HepG2 (cell line): ENCODE measurements at regions not wholly inside any gene's neighbourhood (a gene's known extent, or its start where the extent isn't known, plus 50 kb on each side); places are given as distances from the start of the nearest gene placed in this dataset.
A peak's percentile ranks its signal among the peaks of the same experiment; 100 is the strongest.

ENCODE experiments used
- ATAC-seq: fragments of 200-7000 bp; cut with Tn5 transposase; 3 replicates; pipeline ENCODE4 v1.9.1; 2020; ENCODE audit warnings: mild to moderate bottlenecking, moderate library complexity
- BruUV-seq: library from RNA; stranded (reverse); fragments of 400-500 nt; replicated peaks from 2 replicates; lab custom pipeline; 2021; lab: Mats Ljungman, UMichigan
- CTCF ChIA-PET: fragments of 300-600 bp; formaldehyde crosslinking; extraction: SDS; loops from one replicate; lab custom pipeline; 2021; ENCODE audit warnings: low total read pairs, inconsistent platforms, low intra/inter-chr PET ratio; lab: Yijun Ruan, JAX
- POLR2A ChIA-PET: fragments of 350-600 bp; sonication (Branson Sonifier 250); formaldehyde crosslinking; loops from one replicate; lab custom pipeline; 2020; ENCODE audit warnings: antibody characterized with exemption, inconsistent platforms; lab: Yijun Ruan, JAX
- DNase-seq: peaks from one replicate; pipeline ENCODE4 v3.0.0-alpha.2; 2015; ENCODE audit warnings: low spot score
- FAIRE-seq: peaks from 3 replicates; lab custom pipeline; 2011; peaks lifted over from hg19 to GRCh38; lab: Jason Lieb, UNC
- H2AFZ ChIP-seq: one replicate; pipeline ENCODE4 v1.6.1; 2011; ENCODE audit warnings: low read length, inconsistent platforms
- H3K27ac ChIP-seq: fragments of 300-600 bp; 3 replicates; pipeline ENCODE4 v1.8.0; 2011; ENCODE audit warnings: mixed run types, mild to moderate bottlenecking, mixed read lengths, low read length, inconsistent platforms; ENCODE audit not compliant: insufficient read depth; ENCODE audit errors: extremely low read length
- H3K27me3 ChIP-seq, 2 experiments: fragments of 200-600 bp in 1 of 2; 2 replicates in 1 of 2; 3 replicates in 1 of 2; pipeline versions ENCODE4 v1.6.0 to v1.8.0; 2011; ENCODE audit warnings: low read length in 2 of 2, mild to moderate bottlenecking in 2 of 2, moderate library complexity in 2 of 2, inconsistent platforms in 1 of 2; ENCODE audit not compliant: insufficient read depth in 2 of 2, control insufficient read depth in 1 of 2
- H3K36me3 ChIP-seq, 2 experiments: fragments of 200-600 bp in 1 of 2; replicated peaks in 1 of 2; 2 replicates in 1 of 2; 3 replicates in 1 of 2; pipeline versions ENCODE4 v1.5.1 to v1.8.0; 2011; ENCODE audit warnings: low read length in 2 of 2, inconsistent platforms in 1 of 2; ENCODE audit not compliant: insufficient read depth in 2 of 2, control insufficient read depth in 1 of 2
- H3K4me1 ChIP-seq: 2 replicates; pipeline ENCODE4 v1.5.1; 2012; ENCODE audit warnings: low read length, inconsistent platforms; ENCODE audit not compliant: insufficient read depth
- H3K4me2 ChIP-seq: 2 replicates; pipeline ENCODE4 v1.6.0; 2011; ENCODE audit warnings: low read depth, low read length, inconsistent platforms
- H3K4me3 ChIP-seq, 3 experiments: fragments of 200-600 bp in 1 of 3; sonication (generic), shearing (Covaris generic) in 1 of 3; replicated peaks in 1 of 3; 2 replicates each; pipeline ENCODE4 v1.5.1; 2011 to 2016; ENCODE audit warnings: low read length in 3 of 3, inconsistent platforms in 2 of 3, low read depth in 2 of 3, mild to moderate bottlenecking in 2 of 3, control low read depth in 1 of 3, mixed read lengths in 1 of 3; ENCODE audit not compliant: insufficient read depth in 1 of 3
- H3K79me2 ChIP-seq: one replicate; pipeline ENCODE4 v1.6.1; 2011; ENCODE audit warnings: low read length, inconsistent platforms; ENCODE audit not compliant: insufficient read depth
- H3K9ac ChIP-seq: 2 replicates; pipeline ENCODE4 v1.6.0; 2011; ENCODE audit warnings: mild to moderate bottlenecking, low read depth, low read length, inconsistent platforms; ENCODE audit not compliant: insufficient read depth
- H3K9me3 ChIP-seq: 2 replicates; pipeline ENCODE4 v1.5.1; 2012; ENCODE audit warnings: mild to moderate bottlenecking, low read length
- H4K20me1 ChIP-seq: 2 replicates; pipeline ENCODE4 v1.6.0; 2011; ENCODE audit warnings: inconsistent platforms, mild to moderate bottlenecking, low read length, moderate library complexity; ENCODE audit not compliant: insufficient read depth
- ATM ChIP-seq: fragments of 450-650 bp; IDR thresholded peaks from 2 replicates; pipeline ENCODE4 v1.7.1; 2017; ENCODE audit warnings: mild to moderate bottlenecking, borderline replicate concordance
- CHCHD3 ChIP-seq: sonication (generic); formaldehyde crosslinking; IDR thresholded peaks from 2 replicates; pipeline ENCODE4 v1.8.0; 2022; ENCODE audit warnings: mild to moderate bottlenecking, missing genetic modification reagents, moderate library complexity
- KLF12 ChIP-seq: sonication (generic); formaldehyde crosslinking; IDR thresholded peaks from 2 replicates; pipeline ENCODE4 v1.4.0; 2020; ENCODE audit warnings: missing genetic modification reagents, borderline replicate concordance
- NFAT5 ChIP-seq: sonication (generic); formaldehyde crosslinking; IDR thresholded peaks from 2 replicates; pipeline ENCODE4 v1.4.0; 2020; ENCODE audit warnings: missing genetic modification reagents
- NPAS2 ChIP-seq: sonication (generic); formaldehyde crosslinking; IDR thresholded peaks from 2 replicates; pipeline ENCODE4 v1.8.0; 2022; ENCODE audit warnings: mild to moderate bottlenecking, missing genetic modification reagents, borderline replicate concordance
- PAF1 ChIP-seq: IDR thresholded peaks from 2 replicates; pipeline ENCODE4 v1.6.1; 2016; ENCODE audit warnings: missing genetic modification reagents, missing compliant biosample characterization
- PHF21A ChIP-seq: sonication (generic); formaldehyde crosslinking; IDR thresholded peaks from 2 replicates; pipeline ENCODE4 v1.5.0; 2020; ENCODE audit warnings: mild to moderate bottlenecking, missing genetic modification reagents
- SRSF4 ChIP-seq: fragments of 200-400 bp; formaldehyde crosslinking; IDR thresholded peaks from one replicate; pipeline ENCODE4 v1.6.1; 2018; ENCODE audit warnings: mild to moderate bottlenecking, low read depth, low read length, moderate library complexity; ENCODE audit not compliant: poor library complexity, severe bottlenecking
- TMF1 ChIP-seq: sonication (generic); formaldehyde crosslinking; IDR thresholded peaks from 2 replicates; pipeline ENCODE4 v1.8.1; 2022; ENCODE audit warnings: low read depth, missing genetic modification reagents
- ZNF446 ChIP-seq: sonication (generic); formaldehyde crosslinking; IDR thresholded peaks from 2 replicates; pipeline ENCODE4 v1.5.0; 2020; ENCODE audit warnings: mild to moderate bottlenecking, missing genetic modification reagents
- ZNF598 ChIP-seq: sonication (generic); formaldehyde crosslinking; IDR thresholded peaks from 2 replicates; pipeline ENCODE4 v1.5.1; 2020; ENCODE audit warnings: mild to moderate bottlenecking, missing genetic modification reagents, borderline replicate concordance
- ZNF672 ChIP-seq: sonication (generic); formaldehyde crosslinking; IDR thresholded peaks from 2 replicates; pipeline ENCODE4 v1.8.1; 2022; ENCODE audit warnings: missing genetic modification reagents
- ZNF839 ChIP-seq: sonication (generic); formaldehyde crosslinking; IDR thresholded peaks from 2 replicates; pipeline ENCODE4 v1.4.0; 2020; ENCODE audit warnings: missing genetic modification reagents, mild to moderate bottlenecking, borderline replicate concordance
- WGBS: methylation state at CpG from one replicate; pipeline ENCODE4 v1.1.6; 2017; ENCODE audit warnings: low lambda C conversion rate; 5-methylcytosine and 5-hydroxymethylcytosine counted together
- in situ Hi-C: cut with HindIII; loops from 2 replicates; pipeline ENCODE4 v1.10.0; 2017; ENCODE audit warnings: low pct_unique_long_range_greater_than_20kb; ENCODE audit not compliant: extremely low pct_ligation_motif_present
- intact Hi-C: fragments of 100-400 bp; cut with micrococcal nuclease; formaldehyde crosslinking; loops from one replicate; pipeline ENCODE4 v1.10.0; 2022; ENCODE audit not compliant: unreplicated experiment

DNA sequence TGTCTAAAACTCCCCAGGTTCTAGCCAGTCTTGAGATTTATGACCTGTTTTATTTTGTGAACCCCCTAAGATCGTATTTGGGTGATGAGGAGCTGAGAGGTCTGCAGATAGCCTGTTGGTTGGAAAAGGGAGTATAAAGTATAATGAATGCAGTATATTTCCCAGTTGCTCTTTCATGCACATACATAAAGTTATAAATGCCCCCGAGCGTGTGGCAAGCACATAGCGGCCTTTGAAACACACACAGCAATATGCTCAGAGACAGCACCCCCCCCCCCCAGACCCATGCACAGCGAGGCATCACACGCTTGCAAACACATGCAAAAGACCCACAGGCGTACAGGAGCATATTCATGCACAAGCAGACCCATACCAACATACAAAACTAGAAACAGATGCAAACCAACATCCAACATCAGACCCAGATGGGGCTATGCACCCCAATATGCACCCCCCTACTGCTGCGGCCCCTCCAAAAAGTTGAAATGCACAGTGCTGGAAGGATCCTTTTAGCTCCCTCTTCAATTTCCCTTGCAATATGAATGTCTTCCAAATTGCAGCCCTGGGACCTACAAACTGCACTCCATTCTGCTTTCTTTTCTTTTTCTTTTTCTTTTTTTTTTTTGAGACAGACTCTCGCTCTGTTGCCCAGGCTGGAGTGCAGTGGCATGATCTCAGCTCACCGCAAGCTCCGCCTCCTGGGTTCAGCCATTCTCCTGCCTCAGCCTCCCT is 82.2 kb upstream of the TBX3 start:
- no peak for FAIRE-seq
- Histone ChIP-seq H4K20me1 (no peaks in the 10 kb centered on the region), H3K79me2 (no peaks in the 10 kb centered on the region), H3K9me3 (no peaks in the 10 kb centered on the region), H3K9ac (no peak overlapping the region), H3K27ac (no peak overlapping the region), H3K27me3 (no peaks in the 10 kb centered on the region), H3K4me3 (no peak overlapping the region), H3K4me2 (no peak overlapping the region), H3K4me1 (peaks cover 35% of the 10 kb centered on the region), H2AFZ (no peak overlapping the region), H3K36me3 (no peaks in the 10 kb centered on the region)
- ChIA-PET CTCF (no interaction called here), POLR2A (no interaction called here)
- intact Hi-C loops, result no loop called here
- in situ Hi-C loops, result no loop called here
- DNase-seq, result no peak
- no peak for TF ChIP-seq ATM
- TF ChIP-seq SRSF4, result no peak
- no peak for TF ChIP-seq KLF12 (CRISPR knock-in tag)
- TF ChIP-seq ZNF672, result no peak
- TF ChIP-seq NPAS2 (CRISPR knock-in tag), result no peak
- TF ChIP-seq ZNF598 (CRISPR knock-in tag), result no peak
- TF ChIP-seq ZNF446 (CRISPR knock-in tag), result no peak
- TF ChIP-seq CHCHD3 (CRISPR knock-in tag), result no peak
- TF ChIP-seq TMF1, result no peak
- BruUV-seq, result no TSS peak
- WGBS, result 85% methylated on average over 8 of the region's 11 CpGs
- no peak for ATAC-seq

- ChIA-PET CTCF (no interaction called here), POLR2A (interaction anchor here (1.1 to 1.2 kb wide), 2 partner anchors 26 to 80 kb away, joined by 3 read pairs; partner anchors contain the start of gene TBX3)
- H3K27ac ChIP-seq, result no peak overlapping the region
- no peaks in the 10 kb centered on the region for H3K9me3 ChIP-seq
- peak overlapping the region; percentile 37 for H2AFZ ChIP-seq
- WGBS, result 57% methylated on average over 6 of the region's 6 CpGs
- no peaks in the 10 kb centered on the region for H4K20me1 ChIP-seq
- H3K4me1 ChIP-seq, result peaks cover 22% of the 10 kb centered on the region
- H3K36me3 ChIP-seq, result no peaks in the 10 kb centered on the region
- ATAC-seq, result no peak
- H3K9ac ChIP-seq, result no peak overlapping the region
- H3K79me2 ChIP-seq, result no peaks in the 10 kb centered on the region
- DNase-seq, result peak; percentile 49
- H3K4me2 ChIP-seq, result no peak overlapping the region
- intact Hi-C loops, result no loop called here
- BruUV-seq, result no TSS peak
- H3K4me3 ChIP-seq, result no peak overlapping the region
- in situ Hi-C loops, result no loop called here
- H3K27me3 ChIP-seq, result no peaks in the 10 kb centered on the region
- FAIRE-seq, result no peak
- TF ChIP-seq PHF21A (no peak), ZNF839 (CRISPR knock-in tag) (no peak), PAF1 (CRISPR knock-in tag) (no peak), NFAT5 (CRISPR knock-in tag) (no peak)
Observed at GRCh38 chr12:114764510-114764909, 80.5 kb upstream of the TBX3 start.
